HG03565 (cell line): ENCODE measurements at regions not wholly inside any gene's neighbourhood (a gene's known extent, or its start where the extent isn't known, plus 50 kb on each side); places are given as distances from the start of the nearest gene placed in this dataset.
"Not testable (repeated sequence)": the region's sequence is repeated elsewhere in the genome, so short reads cannot be mapped to it uniquely, and the experiment has no call there.

Source experiments
- ATAC-seq: cut with Tn5 transposase; IDR thresholded peaks from one replicate; pipeline ENCODE4 v1.9.1; 2021; ENCODE audit warnings: mild to moderate bottlenecking, moderate library complexity; ENCODE audit not compliant: unreplicated experiment

DNA sequence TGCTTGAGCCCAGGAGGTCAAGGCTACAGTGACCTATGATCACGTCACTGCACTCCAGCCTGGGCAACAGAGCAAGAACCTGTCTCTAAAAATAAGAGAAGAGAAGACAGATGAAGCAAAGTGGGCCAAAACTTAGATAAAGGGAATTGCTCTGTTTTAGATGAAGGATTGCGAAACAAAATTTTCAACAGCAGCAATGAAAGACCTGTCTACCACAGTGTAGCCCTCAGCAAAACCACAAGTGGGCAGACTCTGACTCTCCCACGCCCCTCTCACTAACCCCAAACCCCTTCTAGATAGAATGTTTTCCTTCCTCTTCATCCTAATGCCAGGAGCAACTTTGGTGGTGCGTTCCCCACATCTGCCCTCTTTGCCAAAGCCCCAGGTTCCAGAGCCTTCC, 105.6 kb upstream of the ALDH3B2 start:
- no peak for ATAC-seq

DNA sequence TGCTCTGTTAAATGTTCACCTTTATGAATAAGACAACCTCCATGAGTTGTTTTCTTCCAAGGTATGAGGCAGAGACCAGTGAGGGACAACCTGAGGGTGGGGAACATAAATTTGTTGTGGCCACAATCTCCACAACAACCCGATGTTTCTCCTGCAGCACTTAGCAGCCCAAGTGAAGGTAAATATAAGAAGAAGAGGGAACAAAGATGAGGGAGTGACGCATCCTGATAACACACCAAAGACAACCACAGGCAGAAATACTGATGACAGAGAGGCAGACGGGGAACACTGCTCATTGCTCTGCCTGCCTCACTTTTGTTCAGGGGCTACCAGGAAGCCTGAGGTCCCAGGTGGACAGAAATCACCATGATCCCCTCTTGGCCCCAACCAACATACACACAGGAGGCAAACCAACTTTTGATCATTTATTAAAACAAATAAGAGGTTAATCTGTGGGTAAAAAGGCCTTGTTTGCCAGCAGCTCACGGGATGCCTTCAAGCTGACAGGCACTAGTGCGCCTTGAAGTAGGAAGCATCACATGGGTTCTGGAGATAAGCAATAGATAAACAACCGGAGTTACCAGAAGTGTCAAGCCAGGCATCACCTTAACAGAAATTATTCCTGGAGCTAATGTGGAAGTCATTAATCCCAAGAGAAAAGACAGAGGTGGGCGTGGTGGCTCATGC, 104.9 kb upstream of the ALDH3B2 start:
- ATAC-seq = not testable (repeated sequence)

DNA sequence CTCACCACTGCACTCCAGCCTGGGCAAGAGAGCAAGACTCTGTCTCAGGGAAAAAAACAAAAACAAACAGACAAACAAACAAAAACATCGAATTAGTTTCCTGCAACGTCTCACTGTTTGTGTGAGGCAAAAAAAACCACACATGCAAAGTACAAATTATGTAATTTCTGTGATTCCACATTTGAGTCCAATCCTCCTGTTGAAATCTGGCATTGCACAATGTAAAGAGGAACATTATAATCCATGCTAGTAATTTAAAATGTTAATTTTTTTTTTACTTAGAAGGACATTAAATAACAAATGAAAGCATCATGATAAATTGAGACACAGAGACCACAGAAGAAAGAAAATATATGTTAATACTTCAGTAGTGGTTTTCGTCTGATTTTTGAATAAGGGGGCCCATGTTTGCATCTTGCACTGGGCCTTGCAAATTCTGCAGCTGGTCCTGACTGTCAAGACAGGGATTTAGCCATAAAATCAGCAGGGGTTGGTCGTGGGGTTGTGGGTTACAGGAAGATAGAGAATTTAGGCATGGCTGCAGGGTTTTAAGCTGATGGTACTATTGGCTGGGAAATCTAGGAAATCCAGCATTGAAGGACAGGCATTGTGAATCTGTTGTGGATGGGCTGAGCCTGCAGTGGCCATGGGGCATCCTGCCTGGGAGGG, 102.6 kb upstream of the ALDH3B2 start:
- ATAC-seq = no peak

DNA sequence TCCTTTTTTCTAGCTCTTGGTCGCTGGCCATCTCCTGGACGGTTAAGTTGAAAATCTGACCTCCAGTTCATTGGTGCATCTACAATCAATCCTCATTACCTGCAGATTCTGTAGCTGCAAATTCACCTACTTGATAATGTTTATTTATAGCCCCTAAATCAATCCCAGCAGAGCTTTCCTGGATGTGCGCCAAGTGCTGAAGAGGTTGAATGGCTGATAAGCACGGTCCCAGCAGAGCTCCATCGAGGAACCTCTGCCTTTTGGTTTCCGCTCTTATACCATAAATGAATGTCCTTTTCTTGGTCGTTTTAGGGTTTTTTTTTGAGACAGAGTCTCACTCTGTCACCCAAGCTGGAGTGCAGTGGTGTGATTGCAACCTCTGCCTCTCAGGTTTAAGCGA, 99.8 kb upstream of the ALDH3B2 start:
- not testable (repeated sequence) for ATAC-seq

DNA sequence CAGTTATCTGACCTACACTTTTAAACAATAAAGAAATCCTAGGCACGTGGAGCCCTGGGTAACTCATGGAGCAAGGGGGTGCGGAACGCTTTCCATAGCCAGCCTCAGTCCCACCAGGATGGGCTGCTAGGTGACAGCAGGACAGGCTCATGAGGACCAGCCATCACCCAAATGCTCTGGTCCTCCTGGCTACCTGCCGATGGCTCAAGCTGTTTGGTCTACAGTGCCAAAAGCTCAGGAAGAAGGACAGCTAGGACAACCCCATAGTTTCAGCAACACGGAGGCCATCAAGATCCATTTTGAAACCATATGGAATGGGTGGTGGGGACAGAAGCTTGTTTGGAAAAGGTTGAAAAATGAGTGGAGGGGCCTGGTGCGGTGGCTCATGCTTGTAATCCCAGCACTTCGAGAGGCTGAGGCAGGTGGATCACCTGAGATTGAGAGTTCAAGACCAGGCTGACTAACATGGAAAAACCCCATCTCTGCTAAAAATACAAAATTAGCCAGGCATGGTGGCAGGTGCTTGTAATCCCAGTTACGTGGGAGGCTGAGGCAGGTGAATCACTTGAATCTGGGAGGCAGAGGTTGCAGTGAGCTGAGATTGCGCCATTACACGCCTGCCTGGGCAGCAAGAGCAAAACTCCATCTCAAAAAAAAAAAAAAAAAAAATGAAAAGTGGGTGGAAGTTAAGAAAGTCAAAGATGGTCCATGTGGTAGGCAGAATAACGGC, 93.7 kb upstream of the ALDH3B2 start:
- ATAC-seq = not testable (repeated sequence)

DNA sequence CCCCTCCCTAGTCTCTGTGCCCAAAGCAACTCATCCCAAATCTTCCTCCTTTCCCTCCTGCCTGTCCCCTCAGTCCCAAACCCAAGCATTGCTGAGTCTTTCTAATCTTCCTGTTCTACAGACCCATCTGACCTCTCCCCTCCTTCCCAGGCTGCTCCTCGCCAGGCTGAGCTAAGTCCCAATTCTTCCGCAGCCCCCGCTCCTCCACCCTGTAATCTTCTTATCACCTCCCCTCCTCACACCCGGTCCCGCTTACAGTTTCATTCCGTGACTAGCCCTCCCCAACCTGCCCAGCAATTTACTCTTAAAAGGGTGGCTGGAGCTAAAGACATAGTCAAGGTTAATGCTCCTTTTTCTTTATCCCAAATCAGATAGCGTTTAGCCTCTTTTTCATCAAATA, 86.8 kb upstream of the ALDH3B2 start:
- ATAC-seq = not testable (repeated sequence)

DNA sequence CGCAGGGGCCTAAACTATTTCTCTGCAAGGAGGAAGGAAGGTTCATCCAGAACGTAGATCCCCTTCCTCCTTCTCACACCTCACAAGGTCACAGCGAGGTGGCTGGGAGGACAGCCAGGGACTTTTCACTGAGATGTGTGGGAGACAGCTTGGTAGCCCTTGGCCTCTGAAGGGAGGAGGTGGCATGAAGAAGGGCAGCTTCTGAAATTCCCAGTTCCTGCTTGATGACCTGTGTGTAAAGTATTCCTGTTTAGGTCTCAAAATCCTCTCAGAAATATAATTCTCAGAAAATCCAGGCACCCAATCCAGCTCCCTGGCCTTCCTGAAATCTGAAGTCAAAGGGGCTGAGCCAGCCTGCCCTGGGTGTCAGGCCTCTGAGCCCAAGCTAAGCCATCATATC, 84.9 kb upstream of the ALDH3B2 start:
- not testable (repeated sequence) for ATAC-seq

DNA sequence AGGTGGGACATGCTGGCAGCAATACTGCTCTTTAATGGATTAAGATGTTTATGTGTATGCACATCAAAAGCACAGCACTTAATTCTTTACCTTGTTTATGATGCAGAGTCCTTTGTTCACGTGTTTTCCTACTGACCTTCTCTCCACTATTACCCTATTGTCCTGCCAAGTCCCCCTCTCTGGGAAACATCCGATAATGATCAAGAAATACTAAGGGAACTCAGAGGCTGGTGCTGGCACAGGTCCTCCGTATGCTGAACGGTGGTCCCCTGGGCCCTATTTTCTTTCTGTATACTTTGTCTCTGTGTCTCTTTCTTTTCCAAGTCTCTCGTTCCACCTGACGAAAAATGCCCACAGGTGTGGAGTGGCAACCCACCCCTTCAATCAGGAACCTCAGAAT, 84.0 kb upstream of the ALDH3B2 start:
- ATAC-seq = not testable (repeated sequence)

DNA sequence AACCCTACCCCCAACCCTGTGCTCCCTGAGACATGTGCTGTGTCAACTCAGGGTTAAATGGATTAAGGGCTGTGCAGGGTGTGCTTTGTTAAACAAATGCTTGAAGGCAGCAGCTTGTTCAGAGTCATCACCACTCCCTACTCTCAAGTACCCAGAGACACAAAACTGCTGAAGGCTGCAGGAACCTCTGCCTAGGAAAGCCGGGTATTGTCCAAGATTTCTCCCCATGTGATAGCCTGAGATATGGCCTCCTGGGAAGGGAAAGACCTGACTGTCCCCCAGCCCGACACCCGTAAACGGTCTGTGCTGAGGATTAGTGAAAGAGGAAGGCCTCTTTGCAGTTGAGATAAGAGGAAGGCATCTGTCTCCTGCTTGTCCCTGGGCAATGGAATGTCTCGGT, 83.6 kb upstream of the ALDH3B2 start:
- ATAC-seq = not testable (repeated sequence)

DNA sequence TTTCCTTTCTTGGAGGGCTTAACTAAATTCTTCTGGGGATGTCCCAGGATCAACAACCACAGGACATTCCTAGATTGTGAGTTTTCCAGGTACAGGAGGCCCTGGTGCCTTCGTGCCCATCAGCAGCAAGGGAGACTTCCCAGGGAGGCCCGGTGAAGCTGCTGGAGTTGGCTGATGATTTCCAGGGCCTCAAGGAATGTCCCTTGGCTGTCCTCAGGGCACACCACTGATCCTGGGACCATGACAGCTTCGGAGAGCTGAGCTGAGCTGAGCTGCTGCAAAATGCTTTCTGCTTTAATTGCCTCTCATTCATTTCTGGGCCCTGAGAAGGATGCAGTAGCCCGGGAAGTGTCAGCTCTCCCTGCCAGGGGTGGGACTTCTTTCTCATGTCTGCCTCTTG, 79.4 kb upstream of the ALDH3B2 start:
- ATAC-seq = not testable (repeated sequence)

DNA sequence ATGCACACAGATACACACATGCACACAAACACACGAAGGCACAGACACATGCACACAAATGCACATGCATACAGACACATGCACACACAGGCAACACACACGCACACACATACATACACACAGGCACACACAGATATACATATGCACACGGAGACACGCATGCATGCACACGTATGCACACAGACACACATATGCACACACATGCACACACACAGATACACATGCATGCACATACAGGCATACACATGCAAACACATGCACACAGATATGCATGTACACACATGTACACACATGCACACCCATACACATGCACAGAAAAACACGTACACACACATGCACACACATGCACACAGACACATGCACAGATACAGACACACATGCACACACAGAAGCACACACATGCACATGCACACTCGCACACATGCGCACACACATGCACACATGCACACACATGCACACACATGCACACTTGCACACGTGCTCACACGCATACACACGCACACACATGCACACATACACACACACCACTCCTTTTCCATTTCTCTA, 70.8 kb upstream of the ALDH3B2 start:
- no peak for ATAC-seq

DNA sequence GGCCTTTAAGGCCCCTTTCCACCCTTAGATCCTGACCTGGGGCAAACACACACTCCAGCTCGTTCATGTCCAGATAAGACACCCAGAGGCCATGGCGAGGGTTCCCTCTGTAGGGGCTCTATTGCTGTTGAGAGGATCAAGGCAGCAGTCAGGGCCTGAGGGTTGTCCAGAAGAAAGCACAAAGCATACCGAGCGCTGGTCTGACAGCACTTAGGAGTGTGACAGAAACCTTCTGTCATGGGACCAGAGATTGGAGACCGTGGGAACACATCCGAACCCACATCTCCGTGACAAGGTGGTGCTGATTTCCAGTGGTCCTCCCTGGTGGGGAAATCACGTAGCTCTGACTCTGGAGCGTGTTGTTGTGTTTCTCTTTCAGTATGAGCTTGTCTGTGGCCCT, 69.8 kb upstream of the ALDH3B2 start:
- ATAC-seq = not testable (repeated sequence)

DNA sequence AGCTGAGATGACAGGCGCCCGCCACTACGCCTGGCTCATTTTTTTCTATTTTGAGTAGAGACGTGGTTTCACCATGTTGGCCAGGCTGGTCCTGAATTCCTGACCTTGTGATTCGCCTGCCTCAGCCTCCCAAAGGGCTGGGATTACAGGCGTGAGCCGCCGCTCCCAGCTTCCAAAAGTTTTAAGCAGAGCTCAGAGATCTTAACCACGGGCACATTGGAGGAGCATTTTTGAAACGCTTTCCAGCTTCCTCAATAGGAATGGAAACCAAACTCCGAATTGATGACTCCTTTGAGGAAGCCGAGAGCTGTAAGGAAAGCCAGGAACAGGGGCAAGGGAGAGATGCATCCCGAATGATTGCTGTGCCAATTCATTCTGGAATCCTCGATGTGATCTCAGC, 63.8 kb upstream of the ALDH3B2 start:
- ATAC-seq = not testable (repeated sequence)

DNA sequence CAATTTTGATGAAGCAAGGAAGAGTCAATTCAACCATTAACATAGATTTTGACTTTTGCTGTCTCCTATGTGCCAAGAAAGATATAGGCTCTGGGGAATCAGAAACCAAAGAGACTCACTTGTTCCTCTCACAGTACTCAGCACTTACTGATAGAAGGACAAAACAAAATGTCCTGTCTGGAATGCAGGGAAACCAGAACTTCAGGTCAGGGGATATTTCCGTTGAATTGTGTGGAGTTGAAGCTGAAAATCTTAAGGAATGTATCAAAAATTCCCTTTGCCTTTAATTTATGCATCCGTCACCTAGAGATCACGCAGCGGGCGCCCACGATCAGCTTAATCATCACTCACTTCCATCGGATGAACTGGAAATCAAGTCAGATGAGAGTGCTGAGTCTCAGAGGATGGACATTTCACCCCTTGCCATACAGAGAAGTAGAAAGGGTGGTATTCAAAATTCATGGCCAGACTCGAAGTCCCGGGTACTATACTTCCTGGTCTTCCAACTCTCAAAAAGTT, 63.2 kb upstream of the ALDH3B2 start:
- not testable (repeated sequence) for ATAC-seq

DNA sequence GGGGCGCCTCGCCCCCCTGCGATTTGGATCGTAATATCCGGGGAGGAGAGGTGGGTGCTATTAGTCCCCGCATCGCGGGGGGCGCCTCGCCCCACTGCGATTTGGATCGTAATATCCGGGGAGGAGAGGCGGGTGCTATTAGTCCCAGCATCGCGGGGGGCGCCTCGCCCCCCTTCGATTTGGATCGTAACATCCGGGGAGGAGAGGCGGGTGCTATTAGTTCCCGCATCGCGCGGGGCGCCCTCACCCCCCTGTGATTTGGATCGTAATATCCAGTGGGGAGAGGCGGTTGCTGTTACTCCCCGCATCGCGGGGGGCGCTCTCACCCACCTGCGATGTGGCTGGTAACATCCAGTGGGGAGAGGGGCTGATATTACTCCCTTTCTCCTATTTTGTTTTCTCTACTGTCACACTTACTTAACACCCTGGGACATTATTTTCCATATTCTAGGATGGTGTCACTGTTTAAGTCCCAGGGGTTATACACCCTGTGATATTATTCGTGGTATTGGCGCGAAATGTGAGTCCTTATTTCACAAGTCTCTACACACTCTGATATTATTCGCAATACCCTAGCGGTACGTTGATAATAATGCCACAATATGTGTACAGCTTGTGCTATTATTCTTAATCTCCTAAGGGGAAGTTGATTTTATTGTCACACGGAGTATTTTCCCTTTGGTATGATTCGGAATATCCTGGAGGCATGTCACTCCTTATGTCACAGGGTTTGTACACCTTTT, 57.8 kb upstream of the ALDH3B2 start:
- ATAC-seq = no peak

DNA sequence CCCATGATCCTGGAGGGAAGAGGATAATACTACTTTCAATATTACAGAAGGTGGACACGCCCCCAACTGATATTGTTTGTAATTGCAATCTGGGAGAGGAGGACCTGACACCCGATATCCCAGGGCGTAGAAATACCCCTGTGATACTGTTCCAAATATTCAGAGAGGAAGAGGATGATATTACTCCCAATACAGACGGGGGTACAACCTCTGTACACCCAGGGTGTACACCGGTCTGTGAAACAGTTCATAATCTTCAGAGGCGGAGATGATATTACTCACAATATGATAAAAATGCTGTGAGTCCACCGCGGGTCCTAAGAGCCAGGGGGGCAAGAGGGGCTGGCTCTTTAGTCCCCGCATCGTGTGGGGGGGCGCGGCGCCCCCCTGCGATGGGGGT, 57.2 kb upstream of the ALDH3B2 start:
- ATAC-seq = no peak

DNA sequence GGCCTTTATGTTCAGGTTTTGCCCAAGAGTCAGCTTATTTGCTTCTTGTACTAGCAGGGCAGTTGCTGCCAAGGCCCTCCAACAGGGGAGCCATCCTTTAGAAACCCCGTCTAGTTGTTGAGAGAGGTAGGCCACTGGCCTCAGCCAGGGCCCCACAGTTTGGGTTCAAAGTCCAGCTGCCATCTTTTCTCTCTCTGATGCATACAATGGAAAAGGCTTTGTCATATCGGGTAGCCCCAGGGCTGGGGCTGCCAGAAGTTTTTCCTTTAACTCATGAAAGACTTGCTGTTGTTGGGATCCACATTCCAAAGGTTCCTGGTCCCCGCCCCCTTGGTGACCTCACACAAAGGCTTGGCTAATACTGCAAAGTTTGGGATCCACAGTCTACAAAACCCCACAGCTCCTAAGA, 53.7 kb upstream of the ALDH3B2 start:
- ATAC-seq = not testable (repeated sequence)

DNA sequence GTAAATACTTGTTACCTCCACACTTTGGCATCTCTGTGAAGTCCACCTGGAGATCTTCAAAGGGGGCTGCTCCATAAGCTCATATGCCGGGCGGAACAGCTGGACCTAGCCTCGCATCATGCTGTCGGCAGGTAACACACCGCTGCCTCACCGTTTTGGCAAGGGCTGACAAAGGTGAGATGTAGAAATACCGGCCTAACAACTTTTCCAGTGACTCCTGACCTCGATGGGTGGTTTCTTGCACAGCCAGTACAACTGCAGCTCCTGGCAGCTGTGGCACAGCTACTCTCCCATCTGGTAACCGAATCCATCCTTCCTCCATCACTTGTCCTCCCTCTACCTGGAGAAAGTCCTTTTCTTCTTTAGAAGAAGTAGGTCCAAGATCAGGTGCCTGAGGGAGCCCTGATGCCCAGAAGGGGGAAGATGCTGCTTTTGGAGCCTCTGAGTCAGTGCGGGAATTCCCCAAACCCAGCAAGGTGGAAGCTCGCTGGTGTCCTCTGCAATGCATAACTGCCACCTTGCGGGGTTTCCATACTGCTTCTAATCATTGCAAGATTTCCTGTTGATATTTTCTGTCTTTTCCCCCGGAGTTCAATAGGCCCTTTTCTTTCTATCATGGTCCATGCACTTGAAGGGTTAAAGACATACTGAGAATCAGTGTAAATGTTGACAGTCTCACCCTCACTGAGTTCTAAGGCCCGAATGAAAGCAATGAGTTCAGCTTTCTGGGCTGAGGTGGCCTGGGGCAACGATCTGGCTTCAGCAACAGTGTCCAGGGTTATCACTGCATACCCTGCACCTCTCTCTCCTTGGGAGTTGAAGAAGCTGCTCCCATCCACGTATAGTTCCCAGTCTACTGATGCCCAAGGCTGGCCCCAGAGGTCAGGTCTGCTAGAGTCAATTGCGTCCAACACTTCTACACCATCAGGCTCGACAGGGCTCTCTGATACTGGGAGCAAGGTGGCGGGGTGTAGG, 52.9 kb upstream of the ALDH3B2 start:
- not testable (repeated sequence) for ATAC-seq
